ENCODE measurements at regions not wholly inside any gene's neighbourhood (a gene's known extent, or its start where the extent isn't known, plus 50 kb on each side); places are given as distances from the start of the nearest gene placed in this dataset.

DNA sequence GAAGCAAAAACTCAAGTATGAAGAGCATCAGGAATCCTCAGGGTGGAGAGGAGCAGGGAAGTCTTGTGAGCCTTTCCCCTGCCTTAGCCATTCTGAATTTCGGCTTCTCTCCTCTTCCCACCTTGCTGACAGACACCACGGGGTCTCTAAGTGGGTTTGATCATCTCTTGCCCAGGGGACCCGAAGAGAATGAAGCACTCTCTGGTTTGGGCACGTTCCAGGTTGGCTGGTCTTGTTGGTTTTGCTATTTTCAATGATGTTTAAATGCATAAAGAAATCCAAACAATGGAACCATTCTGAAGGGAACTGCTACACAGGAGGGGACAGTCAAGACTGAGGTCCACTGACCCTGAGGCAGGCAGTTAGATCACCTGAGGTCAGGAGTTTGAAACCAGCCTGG, 131.7 kb downstream of the PXDC1 start:
- no peak overlapping the region for H3K4me3 ChIP-seq (ENCODE audit: low read depth, low read length)
- TF ChIP-seq, protein P1, sequence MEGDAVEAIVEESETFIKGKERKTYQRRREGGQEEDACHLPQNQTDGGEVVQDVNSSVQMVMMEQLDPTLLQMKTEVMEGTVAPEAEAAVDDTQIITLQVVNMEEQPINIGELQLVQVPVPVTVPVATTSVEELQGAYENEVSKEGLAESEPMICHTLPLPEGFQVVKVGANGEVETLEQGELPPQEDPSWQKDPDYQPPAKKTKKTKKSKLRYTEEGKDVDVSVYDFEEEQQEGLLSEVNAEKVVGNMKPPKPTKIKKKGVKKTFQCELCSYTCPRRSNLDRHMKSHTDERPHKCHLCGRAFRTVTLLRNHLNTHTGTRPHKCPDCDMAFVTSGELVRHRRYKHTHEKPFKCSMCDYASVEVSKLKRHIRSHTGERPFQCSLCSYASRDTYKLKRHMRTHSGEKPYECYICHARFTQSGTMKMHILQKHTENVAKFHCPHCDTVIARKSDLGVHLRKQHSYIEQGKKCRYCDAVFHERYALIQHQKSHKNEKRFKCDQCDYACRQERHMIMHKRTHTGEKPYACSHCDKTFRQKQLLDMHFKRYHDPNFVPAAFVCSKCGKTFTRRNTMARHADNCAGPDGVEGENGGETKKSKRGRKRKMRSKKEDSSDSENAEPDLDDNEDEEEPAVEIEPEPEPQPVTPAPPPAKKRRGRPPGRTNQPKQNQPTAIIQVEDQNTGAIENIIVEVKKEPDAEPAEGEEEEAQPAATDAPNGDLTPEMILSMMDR (conservative IDR thresholded peaks at IDR 0.05; ENCODE audit: low read depth, low read length), result no peak
- no peak for DNase-seq (ENCODE audit: low read depth)

DNA sequence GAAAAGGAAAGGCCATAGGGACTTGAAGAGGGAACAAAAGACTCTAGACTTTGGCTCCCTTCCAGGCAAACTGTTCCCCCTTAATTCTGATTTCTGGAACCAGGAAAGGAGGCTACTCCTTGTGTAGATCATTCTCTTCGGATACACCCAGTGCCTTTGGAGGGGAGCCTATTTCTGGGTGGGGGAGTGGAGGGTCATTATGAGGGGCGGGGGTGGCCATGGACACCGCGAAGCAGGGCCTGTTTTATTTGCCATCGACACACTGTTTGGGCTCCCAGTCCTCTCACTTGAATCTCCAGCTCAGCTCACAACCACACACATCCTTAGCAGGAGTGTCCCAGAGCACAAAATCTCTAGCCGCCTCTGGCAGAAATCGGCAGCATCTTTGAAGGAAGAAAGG, 132.3 kb downstream of the PXDC1 start:
- no peak overlapping the region for H3K4me3 ChIP-seq (ENCODE audit: low read depth, low read length)
- DNase-seq (ENCODE audit: low read depth), result no peak
- TF ChIP-seq, protein P1 (conservative IDR thresholded peaks at IDR 0.05; ENCODE audit: low read depth, low read length), result no peak

DNA sequence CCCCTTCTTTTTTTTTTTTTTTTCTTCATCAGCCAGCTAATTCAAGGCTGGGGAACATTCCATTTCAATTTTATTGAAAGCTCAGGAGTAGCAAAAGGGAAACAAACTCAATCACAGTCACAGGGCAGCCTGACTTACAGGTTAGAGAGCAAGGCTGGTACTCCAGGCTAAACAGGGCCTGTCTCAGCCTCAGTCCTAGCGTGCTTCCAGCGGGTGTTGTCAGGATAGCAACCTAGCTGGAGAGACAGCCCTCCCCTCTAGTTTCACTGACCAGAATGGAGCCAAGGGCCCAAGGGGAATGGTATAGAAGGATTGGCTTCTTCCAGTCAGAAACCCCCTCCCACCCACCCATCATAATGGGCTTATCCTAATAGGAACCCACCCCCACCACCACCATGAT, 132.9 kb downstream of the PXDC1 start:
- DNase-seq (ENCODE audit: low read depth), result no peak
- H3K4me3 ChIP-seq (ENCODE audit: low read depth, low read length), result no peak overlapping the region
- TF ChIP-seq, protein P1 (conservative IDR thresholded peaks at IDR 0.05; ENCODE audit: low read depth, low read length), result no peak

DNA sequence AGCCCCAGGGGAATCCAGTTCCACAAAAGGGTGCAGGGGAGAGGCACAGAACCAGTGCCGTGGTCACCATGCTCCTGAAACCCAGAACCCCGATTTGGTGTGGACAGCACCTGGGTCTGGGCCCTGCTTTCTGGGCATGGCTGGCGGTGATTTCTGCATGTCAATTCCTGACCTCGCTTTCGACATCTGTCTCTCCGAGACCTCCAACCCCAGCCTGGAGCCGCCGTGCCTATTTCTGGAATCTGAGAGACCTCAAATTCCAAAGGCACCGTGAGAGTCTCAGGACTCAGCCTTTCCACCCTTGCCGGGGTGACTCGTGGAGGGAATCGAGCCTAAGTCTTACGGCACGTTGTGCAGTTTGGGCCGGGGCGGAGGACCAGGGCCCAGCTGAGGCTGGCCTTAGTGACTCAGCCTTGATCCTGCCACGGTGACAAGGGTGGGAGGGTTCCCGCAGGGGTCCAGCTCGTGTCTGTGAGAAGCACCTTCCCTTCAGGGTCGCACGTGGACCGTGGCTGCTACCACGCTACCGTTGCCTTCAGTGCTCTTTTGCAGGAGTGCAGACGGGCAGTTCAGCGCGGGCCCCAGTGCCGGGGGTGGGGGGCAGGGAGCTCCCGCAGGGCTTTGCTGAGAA, 133.7 kb downstream of the PXDC1 start:
- TF ChIP-seq, protein P1 (conservative IDR thresholded peaks at IDR 0.05; ENCODE audit: low read depth, low read length), result no peak
- H3K4me3 ChIP-seq (ENCODE audit: low read depth, low read length), result no peak overlapping the region
- DNase-seq (ENCODE audit: low read depth), result no peak

DNA sequence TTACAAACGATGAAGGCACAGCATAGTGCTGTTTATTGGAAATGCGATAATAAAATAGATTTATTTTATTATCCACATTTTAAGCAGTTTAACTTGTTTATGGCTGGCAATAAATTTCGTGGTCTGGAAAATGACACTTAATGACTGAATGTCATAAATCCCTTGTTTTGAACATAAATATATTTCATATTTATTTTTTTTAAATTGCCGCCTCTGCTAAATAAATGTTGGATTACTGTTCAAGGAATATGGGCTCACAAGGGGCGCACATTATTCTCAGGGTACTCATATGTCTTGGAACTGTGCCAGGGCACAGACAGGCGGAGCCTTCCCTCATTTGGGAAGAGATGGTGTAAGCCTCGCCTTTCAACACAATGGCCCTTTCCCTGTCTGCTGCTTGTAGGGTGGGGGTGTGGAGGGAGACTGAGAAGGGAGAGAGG, 134.3 kb downstream of the PXDC1 start:
- TF ChIP-seq, protein P1 (conservative IDR thresholded peaks at IDR 0.05; ENCODE audit: low read depth, low read length), result no peak
- no peak overlapping the region for H3K4me3 ChIP-seq (ENCODE audit: low read depth, low read length)
- DNase-seq (ENCODE audit: low read depth), result no peak

DNA sequence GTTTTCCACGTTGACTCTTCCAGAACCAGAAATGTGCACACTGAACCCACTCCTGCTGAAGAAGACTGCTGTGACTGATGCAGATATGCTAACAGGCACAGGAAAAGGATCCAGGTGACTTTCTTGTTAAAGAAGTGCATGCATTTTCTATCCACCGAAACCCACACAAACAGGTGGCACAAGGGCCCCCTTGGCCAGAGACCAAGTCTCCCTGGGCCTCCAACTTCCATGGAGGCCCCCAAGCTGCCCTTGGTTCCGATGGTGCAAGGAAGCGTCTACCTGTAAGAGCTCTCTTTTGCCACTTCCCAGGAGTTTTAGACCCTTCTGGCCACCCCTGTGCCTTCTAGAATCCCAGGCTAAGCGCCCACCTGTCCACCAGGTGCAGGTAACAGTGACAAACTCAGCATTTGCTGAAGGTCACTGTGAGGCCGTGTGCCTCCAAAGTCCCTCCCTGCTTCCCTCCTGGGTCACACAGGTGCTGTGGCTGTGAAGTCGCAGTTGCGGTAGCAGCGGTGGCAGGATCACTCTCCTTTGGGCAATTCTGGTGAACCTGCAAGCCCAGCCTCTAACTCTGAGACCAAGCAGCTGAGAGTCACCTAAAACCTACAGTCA, 134.8 kb downstream of the PXDC1 start:
- no peak for DNase-seq (ENCODE audit: low read depth)
- no peak overlapping the region for H3K4me3 ChIP-seq (ENCODE audit: low read depth, low read length)
- TF ChIP-seq, protein P1 (conservative IDR thresholded peaks at IDR 0.05; ENCODE audit: low read depth, low read length), result no peak
